CD4-positive, alpha-beta T cell (primary cell): ENCODE measurements at regions not wholly inside any gene's neighbourhood (a gene's known extent, or its start where the extent isn't known, plus 50 kb on each side); places are given as distances from the start of the nearest gene placed in this dataset.

ENCODE experiments used
- ATAC-seq: fragments of 200-7000 bp; cut with Tn5 transposase; one replicate; pipeline ENCODE4 v1.10.0; 2022; ENCODE audit warnings: mild to moderate bottlenecking; ENCODE audit not compliant: poor library complexity
- CTCF ChIA-PET: fragments of 350-600 bp; sonication (Branson Sonifier 250); formaldehyde crosslinking; loops from one replicate; lab custom pipeline; 2021; ENCODE audit warnings: antibody characterized with exemption, inconsistent platforms; lab: Charles Lee
- POLR2A ChIA-PET: fragments of 350-600 bp; sonication (Branson Sonifier 250); formaldehyde crosslinking; loops from one replicate; lab custom pipeline; 2021; ENCODE audit warnings: antibody characterized with exemption, inconsistent platforms; lab: Charles Lee
- DNase-seq, 14 experiments: peaks; one replicate each; pipeline ENCODE4 v3.0.0-alpha.2; 2013 to 2020; ENCODE audit warnings: mixed read lengths in 2 of 14
- H3K27ac ChIP-seq, 2 donors: one replicate each; pipeline versions ENCODE4 v1.5.1 to v1.7.0; 2013; ENCODE audit warnings: low read length in 2 of 2, low read depth in 1 of 2, mild to moderate bottlenecking in 1 of 2
- H3K27me3 ChIP-seq, 2 experiments: 1 replicate in 1 of 2; 2 replicates in 1 of 2; pipeline versions ENCODE4 v1.6.1 to v1.7.0; 2013; ENCODE audit warnings: low read length in 2 of 2, control low read depth in 1 of 2, mild to moderate bottlenecking in 1 of 2, moderate library complexity in 1 of 2; ENCODE audit not compliant: insufficient read depth in 2 of 2, control insufficient read depth in 1 of 2
- H3K36me3 ChIP-seq: one replicate; pipeline ENCODE4 v1.6.1; 2013; ENCODE audit warnings: low read length, control low read depth; ENCODE audit not compliant: insufficient read depth
- H3K4me1 ChIP-seq: one replicate; pipeline ENCODE4 v1.6.1; 2013; ENCODE audit warnings: low read length, control low read depth; ENCODE audit not compliant: insufficient read depth
- H3K4me3 ChIP-seq: one replicate; pipeline ENCODE4 v1.5.1; 2013; ENCODE audit warnings: mild to moderate bottlenecking, low read length, moderate library complexity
- H3K9me3 ChIP-seq, 2 experiments: 1 replicate in 1 of 2; 2 replicates in 1 of 2; pipeline versions ENCODE4 v1.6.1 to v1.7.0; 2013; ENCODE audit warnings: low read length in 2 of 2, mild to moderate bottlenecking in 2 of 2, control low read depth in 1 of 2, moderate library complexity in 1 of 2; ENCODE audit not compliant: control insufficient read depth in 1 of 2, insufficient read depth in 1 of 2
- H3K27ac Mint-ChIP-seq: one replicate; pipeline ENCODE4 v1.8.0; 2020; ENCODE audit warnings: mixed read lengths
- H3K27me3 Mint-ChIP-seq: one replicate; pipeline ENCODE4 v1.8.0; 2021; ENCODE audit warnings: mixed read lengths
- H3K36me3 Mint-ChIP-seq: one replicate; pipeline ENCODE4 v1.8.0; 2021; ENCODE audit warnings: low read depth, mixed read lengths
- H3K4me1 Mint-ChIP-seq: one replicate; pipeline ENCODE4 v1.8.0; 2021; ENCODE audit warnings: low read depth, mixed read lengths
- H3K4me3 Mint-ChIP-seq: one replicate; pipeline ENCODE4 v1.8.0; 2020; ENCODE audit warnings: mild to moderate bottlenecking, mixed read lengths
- H3K9me3 Mint-ChIP-seq: one replicate; pipeline ENCODE4 v1.8.0; 2020; ENCODE audit warnings: mixed read lengths
- CTCF ChIP-seq: fragments of 200-600 bp; IDR thresholded peaks from one replicate; pipeline ENCODE4 v1.8.0; 2022; ENCODE audit warnings: antibody characterized with exemption, mild to moderate bottlenecking
- intact Hi-C, 2 experiments: fragments of 100-400 bp; cut with DNase I in 1 of 2; cut with micrococcal nuclease in 1 of 2; formaldehyde crosslinking; loops; one replicate each; pipeline versions ENCODE4 v1.15.1 to v1.9.0; 2023 to 2025; cut with DNase I, micrococcal nuclease

- Histone ChIP-seq H3K27me3 (no peaks in the 10 kb centered on the region), H3K4me1 (no peaks in the 10 kb centered on the region), H3K9me3 (peaks cover 0 to 4% of the 10 kb centered on the region in 2 experiments), H3K4me3 (no peak overlapping the region), H3K36me3 (no peaks in the 10 kb centered on the region), H3K27ac (no peak overlapping the region)
- Mint-ChIP-seq H3K4me3 (no peak overlapping the region), H3K27ac (no peak overlapping the region), H3K27me3 (no peaks in the 10 kb centered on the region), H3K36me3 (no peaks in the 10 kb centered on the region), H3K4me1 (no peaks in the 10 kb centered on the region), H3K9me3 (peaks cover 7% of the 10 kb centered on the region)
- intact Hi-C loops = no loop called here
- ChIA-PET CTCF (no interaction called here), POLR2A (no interaction called here)
- no peak for TF ChIP-seq CTCF
- ATAC-seq (no peak), DNase-seq (no peak)
Measured at GRCh38 chr5:152218694-152219093, 186.4 kb downstream of the NMUR2 start.

DNA sequence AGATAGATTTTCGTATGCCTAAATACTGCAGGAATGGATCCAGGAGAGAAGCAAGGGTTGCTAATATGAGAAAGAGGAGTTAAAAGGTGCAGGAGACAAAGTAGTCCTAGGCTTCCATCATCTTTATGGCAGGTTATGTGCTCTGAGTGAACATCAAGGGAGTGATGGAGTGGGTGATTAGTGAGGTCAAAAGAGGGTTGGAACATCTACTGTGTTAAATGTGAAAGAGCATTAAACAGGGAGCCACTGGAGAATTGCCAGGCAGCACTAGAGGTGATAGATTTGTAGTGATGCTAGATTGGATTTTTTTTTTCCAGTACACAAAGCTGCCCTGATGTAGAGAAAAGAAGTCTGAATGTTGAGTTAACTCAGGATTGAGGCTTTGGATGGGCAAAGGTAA is 199.3 kb downstream of the NMUR2 start:
- Histone ChIP-seq H3K9me3 (no peaks in the 10 kb centered on the region), H3K4me1 (no peaks in the 10 kb centered on the region), H3K27me3 (no peaks in the 10 kb centered on the region), H3K27ac (no peak overlapping the region), H3K36me3 (no peaks in the 10 kb centered on the region), H3K4me3 (no peak overlapping the region)
- ATAC-seq = no peak
- no peak overlapping the region for H3K4me3 Mint-ChIP-seq
- intact Hi-C loops = no loop called here
- H3K36me3 Mint-ChIP-seq = no peaks in the 10 kb centered on the region
- ChIA-PET CTCF (no interaction called here), POLR2A (no interaction called here)
- H3K27ac Mint-ChIP-seq = no peak overlapping the region
- H3K27me3 Mint-ChIP-seq = no peaks in the 10 kb centered on the region
- H3K9me3 Mint-ChIP-seq = no peaks in the 10 kb centered on the region
- H3K4me1 Mint-ChIP-seq = no peaks in the 10 kb centered on the region
- no peak for DNase-seq
- no peak for TF ChIP-seq CTCF

GRCh38 chr5:152202321-152202720 is 202.8 kb downstream of the NMUR2 start:
- ChIA-PET POLR2A (no interaction called here), CTCF (no interaction called here)
- Histone ChIP-seq H3K27me3 (no peaks in the 10 kb centered on the region), H3K9me3 (no peaks in the 10 kb centered on the region), H3K36me3 (no peaks in the 10 kb centered on the region), H3K4me3 (no peak overlapping the region), H3K27ac (no peak overlapping the region), H3K4me1 (no peaks in the 10 kb centered on the region)
- no peaks in the 10 kb centered on the region for H3K9me3 Mint-ChIP-seq
- no peaks in the 10 kb centered on the region for H3K36me3 Mint-ChIP-seq
- DNase-seq (no peak), ATAC-seq (no peak)
- peaks cover 7% of the 10 kb centered on the region for H3K27me3 Mint-ChIP-seq
- H3K27ac Mint-ChIP-seq = no peak overlapping the region
- no peaks in the 10 kb centered on the region for H3K4me1 Mint-ChIP-seq
- no peak overlapping the region for H3K4me3 Mint-ChIP-seq
- no peak for TF ChIP-seq CTCF
- intact Hi-C loops = no loop called here
